Calu3 (cell line): ENCODE measurements at regions not wholly inside any gene's neighbourhood (a gene's known extent, or its start where the extent isn't known, plus 50 kb on each side); places are given as distances from the start of the nearest gene placed in this dataset.

ENCODE experiments used
- BruUV-seq: library from RNA; stranded (reverse); fragments of 400-500 nt; replicated peaks from 2 replicates; lab custom pipeline; 2021; lab: Mats Ljungman, UMichigan
- CTCF ChIA-PET: fragments of 300-600 bp; sonication (Branson Sonifier 250); formaldehyde crosslinking; loops from one replicate; lab custom pipeline; 2022; ENCODE audit warnings: antibody characterized with exemption; lab: Charles Lee
- DNase-seq: peaks from one replicate; pipeline ENCODE4 v3.0.0; 2022
- H3K27ac Mint-ChIP-seq: one replicate; pipeline ENCODE4 v1.8.0; 2022; ENCODE audit warnings: mixed read lengths; ENCODE audit not compliant: unreplicated experiment
- H3K27me3 Mint-ChIP-seq: one replicate; pipeline ENCODE4 v1.8.0; 2022; ENCODE audit warnings: mixed read lengths; ENCODE audit not compliant: unreplicated experiment
- H3K36me3 Mint-ChIP-seq: one replicate; pipeline ENCODE4 v1.8.0; 2022; ENCODE audit warnings: mild to moderate bottlenecking, moderate library complexity, mixed read lengths; ENCODE audit not compliant: insufficient read depth, unreplicated experiment
- H3K4me1 Mint-ChIP-seq: one replicate; pipeline ENCODE4 v1.8.0; 2022; ENCODE audit warnings: mild to moderate bottlenecking, low read depth, mixed read lengths; ENCODE audit not compliant: unreplicated experiment
- H3K4me3 Mint-ChIP-seq: one replicate; pipeline ENCODE4 v1.8.0; 2022; ENCODE audit warnings: mild to moderate bottlenecking, low read depth, moderate library complexity, mixed read lengths; ENCODE audit not compliant: unreplicated experiment
- H3K9me3 Mint-ChIP-seq: one replicate; pipeline ENCODE4 v1.8.0; 2022; ENCODE audit warnings: low read depth, mixed read lengths; ENCODE audit not compliant: unreplicated experiment
- intact Hi-C: fragments of 100-400 bp; cut with micrococcal nuclease; formaldehyde crosslinking; loops from one replicate; pipeline ENCODE4 v1.10.0; 2022; ENCODE audit not compliant: unreplicated experiment
- TF ChIP-seq, protein P1 (sequence below): fragments of 200-600 bp; IDR thresholded peaks from one replicate; pipeline ENCODE4 v1.8.0; 2022; ENCODE audit warnings: antibody characterized with exemption; ENCODE audit not compliant: unreplicated experiment

GRCh38 chr10:55653531-55653930, 707.5 kb downstream of the ZWINT start:
- DNase-seq = no peak
- no peak overlapping the region for H3K27ac Mint-ChIP-seq
- H3K9me3 Mint-ChIP-seq = no peaks in the 10 kb centered on the region
- H3K4me3 Mint-ChIP-seq = no peak overlapping the region
- CTCF ChIA-PET = no interaction called here
- TF ChIP-seq, protein P1, sequence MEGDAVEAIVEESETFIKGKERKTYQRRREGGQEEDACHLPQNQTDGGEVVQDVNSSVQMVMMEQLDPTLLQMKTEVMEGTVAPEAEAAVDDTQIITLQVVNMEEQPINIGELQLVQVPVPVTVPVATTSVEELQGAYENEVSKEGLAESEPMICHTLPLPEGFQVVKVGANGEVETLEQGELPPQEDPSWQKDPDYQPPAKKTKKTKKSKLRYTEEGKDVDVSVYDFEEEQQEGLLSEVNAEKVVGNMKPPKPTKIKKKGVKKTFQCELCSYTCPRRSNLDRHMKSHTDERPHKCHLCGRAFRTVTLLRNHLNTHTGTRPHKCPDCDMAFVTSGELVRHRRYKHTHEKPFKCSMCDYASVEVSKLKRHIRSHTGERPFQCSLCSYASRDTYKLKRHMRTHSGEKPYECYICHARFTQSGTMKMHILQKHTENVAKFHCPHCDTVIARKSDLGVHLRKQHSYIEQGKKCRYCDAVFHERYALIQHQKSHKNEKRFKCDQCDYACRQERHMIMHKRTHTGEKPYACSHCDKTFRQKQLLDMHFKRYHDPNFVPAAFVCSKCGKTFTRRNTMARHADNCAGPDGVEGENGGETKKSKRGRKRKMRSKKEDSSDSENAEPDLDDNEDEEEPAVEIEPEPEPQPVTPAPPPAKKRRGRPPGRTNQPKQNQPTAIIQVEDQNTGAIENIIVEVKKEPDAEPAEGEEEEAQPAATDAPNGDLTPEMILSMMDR = no peak
- no peaks in the 10 kb centered on the region for H3K27me3 Mint-ChIP-seq
- no peaks in the 10 kb centered on the region for H3K36me3 Mint-ChIP-seq
- BruUV-seq = no TSS peak
- no peaks in the 10 kb centered on the region for H3K4me1 Mint-ChIP-seq
- intact Hi-C loops = no loop called here

DNA sequence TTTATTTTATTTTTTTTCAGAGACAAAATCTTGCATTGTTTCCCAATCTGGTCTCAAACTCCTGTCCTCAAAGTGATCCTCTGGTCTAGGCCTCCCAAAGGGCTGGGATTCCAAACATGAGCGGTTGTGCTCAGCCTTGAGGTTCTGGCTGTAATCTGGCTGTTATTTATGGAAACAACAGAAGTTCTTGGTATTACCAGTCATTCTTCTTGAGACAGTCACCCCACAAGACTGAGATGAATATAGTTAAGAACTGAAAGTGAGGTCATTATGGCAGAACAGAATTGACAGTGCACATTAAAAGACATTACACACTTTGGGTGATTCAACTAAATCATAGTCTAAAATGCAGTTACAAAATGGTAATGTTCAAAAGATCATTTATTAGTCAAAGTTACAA, 719.5 kb downstream of the ZWINT start:
- no TSS peak for BruUV-seq
- Mint-ChIP-seq H3K4me3 (no peak overlapping the region), H3K27me3 (no peaks in the 10 kb centered on the region), H3K27ac (no peak overlapping the region), H3K36me3 (no peaks in the 10 kb centered on the region), H3K4me1 (no peaks in the 10 kb centered on the region), H3K9me3 (no peaks in the 10 kb centered on the region)
- TF ChIP-seq, protein P1 = no peak
- DNase-seq = no peak
- CTCF ChIA-PET = interaction anchor here (0.7 kb wide), 1 partner anchor 1718 kb away, joined by 3 read pairs; no protein-coding TSS in a partner anchor
- intact Hi-C loops = no loop called here

DNA sequence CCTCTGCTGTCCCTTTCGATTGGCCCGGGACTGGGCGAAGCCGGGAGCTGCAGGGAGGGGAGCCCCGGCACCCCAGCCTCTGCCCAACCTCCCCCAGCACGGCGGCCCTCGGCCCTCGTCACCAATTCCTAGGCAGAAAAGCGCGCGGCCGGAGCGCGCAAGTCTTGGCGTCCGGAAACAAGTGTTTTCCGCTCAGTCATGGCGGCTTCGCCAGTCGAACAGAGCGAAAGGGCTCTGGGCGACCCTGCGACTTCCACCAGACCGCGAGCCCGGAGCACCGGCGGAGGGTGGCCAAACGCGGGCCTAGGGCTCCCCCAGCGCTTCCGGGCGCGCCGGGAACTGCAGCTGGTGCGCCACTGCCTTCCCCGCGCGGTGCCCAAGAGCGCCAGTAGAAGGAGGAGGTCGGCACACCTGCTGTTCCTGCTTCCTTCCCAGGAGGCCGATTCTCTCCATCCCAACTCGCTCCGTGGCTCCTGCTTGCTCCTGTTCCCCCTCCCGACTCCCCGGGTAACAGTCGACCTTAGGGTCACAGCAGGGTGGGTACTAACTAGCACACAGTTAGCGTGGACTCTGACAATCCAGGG, 729.9 kb downstream of the ZWINT start:
- Mint-ChIP-seq H3K27me3 (no peaks in the 10 kb centered on the region), H3K9me3 (peaks cover 2% of the 10 kb centered on the region), H3K4me3 (no peak overlapping the region), H3K36me3 (no peaks in the 10 kb centered on the region), H3K27ac (no peak overlapping the region), H3K4me1 (no peaks in the 10 kb centered on the region)
- CTCF ChIA-PET = no interaction called here
- no TSS peak for BruUV-seq
- DNase-seq = no peak
- intact Hi-C loops = no loop called here
- TF ChIP-seq, protein P1 = no peak

DNA sequence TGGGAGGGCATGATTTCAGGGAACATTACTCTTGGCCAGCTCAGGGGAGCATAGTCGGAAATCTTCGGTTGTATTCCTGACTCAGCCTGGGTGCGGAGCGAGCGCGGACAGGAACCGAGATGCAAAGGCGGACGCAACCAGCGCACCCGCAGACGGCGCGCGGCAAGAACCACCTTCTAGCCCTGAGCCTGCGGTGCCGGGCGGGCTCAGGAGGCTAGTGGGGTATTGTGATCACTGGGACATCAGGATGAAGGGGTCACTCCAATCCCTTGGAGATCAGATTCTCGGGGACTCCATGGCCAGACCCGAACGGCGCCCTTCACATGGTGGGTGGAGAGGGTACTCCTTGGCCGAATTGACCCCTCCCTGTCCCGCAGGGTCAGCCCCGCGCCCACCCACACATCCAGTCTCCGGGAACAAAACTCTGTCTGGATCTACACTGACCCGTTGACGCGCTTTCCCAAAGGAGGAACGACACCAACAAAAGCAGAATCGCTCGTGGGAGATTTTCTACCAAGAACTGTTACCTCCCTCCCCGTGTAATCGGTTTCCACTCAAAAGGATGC, 730.5 kb downstream of the ZWINT start:
- H3K4me3 Mint-ChIP-seq = no peak overlapping the region
- H3K27me3 Mint-ChIP-seq = no peaks in the 10 kb centered on the region
- H3K4me1 Mint-ChIP-seq = no peaks in the 10 kb centered on the region
- CTCF ChIA-PET = no interaction called here
- H3K27ac Mint-ChIP-seq = no peak overlapping the region
- TF ChIP-seq, protein P1 = no peak
- intact Hi-C loops = no loop called here
- H3K9me3 Mint-ChIP-seq = peaks cover 2% of the 10 kb centered on the region
- DNase-seq = no peak
- BruUV-seq = no TSS peak
- H3K36me3 Mint-ChIP-seq = no peaks in the 10 kb centered on the region
